Stimulated activated CD4-positive, alpha-beta T cell treated with anti-CD3 and anti-CD28 coated beads, Interleukin-2, amount 100 ng/mL, for 24 hours (primary cell): ENCODE measurements at regions not wholly inside any gene's neighbourhood (a gene's known extent, or its start where the extent isn't known, plus 50 kb on each side); places are given as distances from the start of the nearest gene placed in this dataset.
A peak's percentile ranks its signal among the peaks of the same experiment; 100 is the strongest.

Source experiments
- DNase-seq, 2 donors: peaks; one replicate each; pipeline ENCODE4 v3.0.0-alpha.2; 2020

- DNase-seq: no peak
Measured at GRCh38 chr13:111936267-111936925, 130.6 kb upstream of the SOX1 start.

DNA sequence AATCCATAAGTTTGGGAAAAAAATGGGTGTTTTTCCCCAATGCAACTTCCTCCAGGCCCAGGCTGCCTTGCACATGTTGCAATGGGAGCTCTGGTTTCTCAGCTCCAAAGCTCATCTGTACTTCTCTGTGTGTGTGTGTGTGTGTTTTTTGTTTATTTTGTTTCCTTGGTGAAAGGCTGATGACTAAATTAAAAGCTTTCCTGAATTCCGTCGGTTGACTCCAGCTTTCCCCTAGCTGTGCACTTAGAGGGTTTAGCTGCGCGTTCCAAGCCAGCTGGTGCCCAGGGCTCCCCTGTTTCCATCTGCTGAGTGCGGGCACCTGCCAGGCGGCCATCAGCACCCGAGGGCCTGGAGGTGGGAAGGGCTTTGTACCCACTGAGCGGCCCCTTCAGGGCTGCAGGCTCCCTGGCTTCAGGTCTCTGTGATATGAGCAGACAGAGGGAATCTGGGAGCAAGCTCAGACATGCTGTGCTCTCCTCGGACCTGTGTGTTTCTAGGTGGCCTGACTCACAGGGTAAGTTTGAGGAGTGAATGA, 129.1 kb upstream of the SOX1 start:
- DNase-seq: no peak

DNA sequence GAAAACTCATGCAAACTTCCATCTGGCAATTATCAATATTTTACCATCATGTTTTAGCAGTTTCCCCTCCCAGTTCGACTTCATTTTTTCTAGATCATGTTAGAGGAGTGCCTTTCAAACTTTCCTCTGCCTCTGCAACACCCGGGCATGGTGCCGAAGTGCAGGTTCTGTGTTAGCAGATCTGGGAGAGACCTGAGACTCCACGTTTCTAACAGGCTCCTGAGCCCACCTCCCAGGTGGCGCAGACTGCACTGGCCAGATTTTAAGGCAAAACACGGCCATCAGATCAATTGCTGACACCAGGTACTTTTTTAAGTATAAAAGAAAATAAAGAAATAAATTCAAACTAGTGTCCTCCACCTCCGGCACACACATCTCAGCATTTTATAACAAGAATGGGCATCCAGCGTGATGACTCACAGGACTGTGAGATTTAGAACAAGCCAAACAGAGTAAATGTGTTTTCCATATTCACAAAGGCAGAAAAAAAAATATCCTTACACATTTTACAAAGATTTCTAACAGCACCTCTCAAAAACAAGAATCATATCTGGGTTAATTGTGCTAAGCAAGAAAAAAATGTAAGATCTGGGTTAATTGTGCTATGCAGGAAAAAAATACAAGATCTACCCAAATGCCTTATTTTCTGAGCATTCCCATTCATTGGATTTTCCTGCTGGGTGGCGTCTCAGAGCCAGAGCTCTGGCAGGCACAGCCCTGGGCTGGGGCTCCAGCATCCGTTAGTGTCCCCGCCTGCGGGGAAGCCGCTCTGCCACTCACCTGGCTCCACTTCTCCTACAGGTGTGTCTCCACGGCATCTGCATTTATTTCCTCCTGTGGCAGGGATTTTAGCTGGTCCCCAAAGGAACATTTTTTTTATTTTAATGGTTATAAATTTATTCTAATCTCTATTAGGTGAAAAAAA, 127.9 kb upstream of the SOX1 start:
- no peak for DNase-seq

DNA sequence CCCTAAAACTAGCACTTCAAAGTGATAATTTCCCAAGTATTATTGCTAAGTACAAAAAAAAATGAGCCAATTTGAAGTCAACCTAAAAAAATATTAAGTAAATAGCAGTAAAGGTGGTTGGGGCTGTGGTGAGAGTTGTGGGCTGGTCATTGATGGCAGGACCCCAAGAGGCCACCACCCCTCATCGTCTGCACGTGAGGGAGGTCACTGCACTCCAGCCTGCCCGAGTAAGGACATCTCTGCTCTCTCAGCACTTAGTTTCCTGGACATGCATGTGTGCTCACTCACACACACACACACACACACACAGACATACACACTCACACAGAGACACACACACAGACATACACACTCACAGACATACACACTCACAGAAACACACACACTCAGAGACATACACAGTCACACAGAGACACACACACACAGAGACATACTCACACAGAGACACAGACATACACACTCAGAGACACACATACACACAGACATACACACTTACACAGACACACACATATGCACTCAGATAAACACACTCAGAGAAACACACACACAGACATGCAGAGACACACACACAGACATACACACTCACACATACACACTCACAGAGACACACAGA, 127.2 kb upstream of the SOX1 start:
- DNase-seq: no peak

DNA sequence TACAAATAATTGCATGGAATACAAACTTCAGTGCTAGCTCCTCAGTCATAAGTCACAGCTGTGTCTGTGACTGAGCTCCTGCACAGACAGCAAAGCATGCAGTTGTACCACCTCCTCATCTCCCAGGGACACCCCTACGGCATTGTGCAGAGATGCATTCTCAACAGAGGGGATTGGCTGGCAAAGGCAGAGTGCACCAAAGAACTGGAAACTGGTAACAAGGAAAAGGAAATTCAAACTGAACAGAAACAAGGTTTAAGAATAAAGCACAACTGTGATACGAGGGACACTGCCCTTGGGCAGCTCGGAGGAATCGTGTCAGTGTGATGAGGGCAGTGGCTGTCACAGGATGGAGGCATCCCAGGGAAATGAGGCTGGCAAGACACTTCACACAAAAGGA, 126.1 kb upstream of the SOX1 start:
- no peak for DNase-seq

- DNase-seq: no peak
Measured at GRCh38 chr13:111941845-111942447, 125.0 kb upstream of the SOX1 start.

DNA sequence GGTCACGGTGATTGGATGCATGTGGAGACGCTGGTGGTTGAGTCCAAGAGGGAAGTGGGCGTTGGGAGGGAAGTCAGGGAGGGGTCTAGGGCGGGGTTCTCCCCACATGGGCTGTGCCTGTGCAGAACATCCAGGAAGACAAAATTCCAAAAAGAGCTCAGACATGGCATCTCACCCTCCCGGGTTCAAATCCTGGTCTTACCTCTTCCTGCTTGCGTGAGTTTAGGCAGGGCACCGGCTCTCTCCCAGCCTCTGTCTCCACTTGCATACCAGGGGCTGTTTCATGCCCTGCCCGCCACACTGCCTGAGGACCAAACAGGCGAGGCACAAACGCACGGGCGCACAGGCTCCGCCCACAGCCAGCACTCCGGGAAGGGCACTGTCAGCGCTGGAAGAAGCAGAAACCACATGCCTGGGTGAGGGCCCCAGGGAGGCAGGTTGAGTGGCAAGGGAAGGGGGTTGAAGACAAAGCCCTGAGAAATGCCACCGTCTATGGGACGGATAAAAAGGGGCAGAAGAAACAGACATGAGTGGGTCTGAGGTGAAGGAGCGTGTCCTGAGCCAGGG, 123.6 kb upstream of the SOX1 start:
- no peak for DNase-seq

GRCh38 chr13:111944171-111944583, 122.8 kb upstream of the SOX1 start:
- no peak for DNase-seq

- no peak for DNase-seq
Measured at GRCh38 chr13:111945086-111945485, 121.9 kb upstream of the SOX1 start.

GRCh38 chr13:111946214-111946613, 120.7 kb upstream of the SOX1 start:
- no peak for DNase-seq

GRCh38 chr13:111947026-111947810, 119.7 kb upstream of the SOX1 start:
- no peak for DNase-seq

GRCh38 chr13:111947876-111948275, 119.1 kb upstream of the SOX1 start:
- no peak for DNase-seq

DNA sequence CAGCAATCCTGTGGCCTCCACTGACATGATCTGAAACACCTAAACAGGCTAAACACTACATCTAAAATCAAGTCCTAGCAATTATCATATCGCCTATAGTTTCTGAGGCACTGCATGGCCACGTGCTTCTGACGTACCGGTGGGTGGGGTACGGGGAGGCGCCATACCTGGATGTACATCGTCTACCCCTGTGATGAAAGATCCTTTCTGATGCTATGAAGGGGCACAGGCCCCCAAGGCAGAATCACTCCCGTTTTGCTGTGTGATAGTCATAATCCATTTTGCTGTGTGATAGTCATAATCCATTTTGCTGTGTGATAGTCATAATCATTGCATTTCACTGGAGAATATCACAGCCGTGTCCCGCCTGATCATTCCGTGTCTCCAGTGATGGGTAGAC, 118.7 kb upstream of the SOX1 start:
- no peak for DNase-seq

- DNase-seq: no peak
Measured at GRCh38 chr13:111948811-111949210, 118.1 kb upstream of the SOX1 start.

DNA sequence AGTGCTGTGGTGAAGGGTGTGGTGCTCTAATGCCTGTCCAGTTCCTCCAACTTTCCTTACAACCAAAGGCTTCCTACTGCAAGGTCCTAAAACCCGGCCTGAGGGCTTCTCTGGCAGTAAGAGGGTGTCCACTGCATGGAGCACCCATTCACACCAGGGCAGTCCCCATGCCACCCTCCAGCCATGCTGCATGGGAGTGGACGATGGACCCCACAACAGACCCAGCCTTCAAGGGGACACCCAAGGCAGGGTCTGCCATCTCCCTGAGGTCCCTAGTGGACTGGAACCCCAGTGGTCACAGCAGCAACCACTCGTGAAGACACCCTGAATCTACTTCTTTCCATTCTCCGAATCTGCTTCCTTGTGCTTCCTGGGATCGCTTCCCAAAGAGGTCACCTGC, 117.6 kb upstream of the SOX1 start:
- no peak for DNase-seq

DNA sequence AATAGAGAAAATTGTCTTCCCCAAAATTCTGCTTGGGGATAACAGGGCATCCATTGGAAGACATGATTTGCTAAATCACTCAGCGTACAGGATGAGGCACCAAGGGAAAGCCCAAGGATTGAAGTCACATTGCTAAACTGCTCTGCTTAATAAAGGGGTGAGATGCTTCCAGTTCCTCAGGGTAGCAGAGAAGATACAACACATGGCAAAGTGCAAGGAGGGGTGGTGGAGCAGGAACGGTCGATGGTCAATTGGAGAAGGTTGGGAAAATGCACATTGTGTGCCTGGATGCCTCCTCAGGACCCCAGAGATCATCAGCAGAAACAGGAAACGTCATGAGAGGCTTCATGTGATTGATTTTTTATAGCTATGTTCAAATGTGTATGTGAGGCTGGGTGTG, 116.3 kb upstream of the SOX1 start:
- no peak for DNase-seq

- no peak for DNase-seq
Measured at GRCh38 chr13:111952032-111952431, 114.9 kb upstream of the SOX1 start.

- no peak for DNase-seq
Measured at GRCh38 chr13:111952814-111953213, 114.1 kb upstream of the SOX1 start.

DNA sequence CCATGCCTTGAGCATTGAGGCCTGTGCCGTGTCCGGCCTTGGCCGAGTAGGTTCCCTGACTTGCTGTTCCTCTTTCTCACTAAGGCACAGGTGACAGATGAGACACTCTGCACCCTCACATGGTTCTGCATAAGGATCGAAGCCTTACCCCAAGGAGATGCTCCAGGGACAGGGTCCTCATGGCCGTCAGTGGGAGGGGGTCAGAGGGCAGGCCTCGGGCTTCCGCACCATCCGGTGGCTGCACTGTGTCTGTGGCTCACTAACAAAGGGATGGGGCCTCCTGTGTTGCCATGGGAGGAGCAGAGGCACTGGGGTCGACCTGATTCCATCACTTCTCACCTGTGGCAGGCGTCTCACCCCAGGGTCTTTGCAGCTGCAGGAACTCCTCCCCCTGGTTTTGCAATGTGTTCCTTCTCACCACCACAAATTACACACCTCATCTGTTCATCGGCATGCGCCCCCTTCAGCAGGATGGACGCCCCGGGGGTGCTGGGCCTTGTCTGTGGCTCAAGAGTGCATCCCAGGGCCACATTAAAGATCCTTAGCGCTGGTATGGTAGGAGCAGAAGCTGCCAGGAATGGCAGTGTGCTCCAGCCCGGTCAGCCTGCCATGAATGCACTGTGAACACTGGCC, 113.3 kb upstream of the SOX1 start:
- DNase-seq: peak in 1 of 2 donors; percentile 5

DNA sequence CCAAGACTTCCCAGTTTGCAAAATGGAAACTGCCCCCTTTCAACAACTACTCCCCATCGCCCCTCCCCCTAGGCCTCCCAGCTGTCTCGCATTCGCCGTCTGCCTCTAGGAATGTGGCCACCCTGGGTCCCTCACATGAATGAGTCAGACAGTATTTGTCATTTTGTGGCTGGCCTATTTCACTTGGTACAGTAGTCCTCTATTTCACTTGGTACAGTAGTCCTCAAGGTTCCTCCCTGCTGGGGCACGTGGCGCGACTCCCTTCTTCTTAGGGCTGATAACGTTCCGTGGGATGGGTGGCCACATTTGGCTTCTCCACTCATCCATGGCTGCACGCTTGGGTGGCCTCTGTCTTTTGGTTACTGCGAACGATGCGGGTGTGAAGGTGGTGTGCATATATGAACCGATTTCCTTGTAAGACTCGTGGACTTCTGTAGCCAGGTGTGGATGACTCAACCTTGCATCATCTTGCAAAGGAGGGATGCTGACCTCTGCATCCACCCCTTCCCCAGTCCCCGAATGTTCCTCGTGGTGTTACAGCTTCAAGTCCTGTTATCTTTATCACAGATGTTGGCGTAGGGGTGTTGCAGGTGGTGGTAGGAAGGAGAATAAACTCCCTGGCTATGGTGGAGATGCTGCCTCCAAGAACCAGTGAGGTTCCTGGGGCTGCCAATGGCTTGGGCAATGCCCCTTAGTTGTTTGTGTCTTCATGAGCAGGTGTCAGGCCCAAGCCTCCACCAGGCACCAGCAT, 112.1 kb upstream of the SOX1 start:
- DNase-seq: no peak
